Activated CD4-positive, alpha-beta T cell treated with anti-CD3 and anti-CD28 coated beads, Interleukin-2, amount 50 U/mL, for 16 hours (primary cell): ENCODE measurements at regions not wholly inside any gene's neighbourhood (a gene's known extent, or its start where the extent isn't known, plus 50 kb on each side); places are given as distances from the start of the nearest gene placed in this dataset.

Experiments used
- DNase-seq: peaks from one replicate; pipeline ENCODE4 v3.0.0-alpha.2; 2020

GRCh38 chr11:135075740-135076139, 663.7 kb upstream of the B3GAT1 start:
- peak; percentile 62 for DNase-seq

GRCh38 chr11:135074397-135074998, 662.5 kb upstream of the B3GAT1 start:
- no peak for DNase-seq

- DNase-seq = no peak
Observed at GRCh38 chr11:135073870-135074269, 661.8 kb upstream of the B3GAT1 start.

GRCh38 chr11:135073381-135073780, 661.3 kb upstream of the B3GAT1 start:
- no peak for DNase-seq

- no peak for DNase-seq
Observed at GRCh38 chr11:135069890-135070289, 657.8 kb upstream of the B3GAT1 start.

- no peak for DNase-seq
Observed at GRCh38 chr11:135069063-135069462, 657.0 kb upstream of the B3GAT1 start.

- DNase-seq = no peak
Observed at GRCh38 chr11:135062994-135063393, 651.0 kb upstream of the B3GAT1 start.

- DNase-seq = no peak
Observed at GRCh38 chr11:135061166-135061565, 649.1 kb upstream of the B3GAT1 start.

- no peak for DNase-seq
Observed at GRCh38 chr11:135046986-135047385, 634.9 kb upstream of the B3GAT1 start.

- no peak for DNase-seq
Observed at GRCh38 chr11:135046556-135046955, 634.5 kb upstream of the B3GAT1 start.

- DNase-seq = no peak
Observed at GRCh38 chr11:135043434-135043833, 631.4 kb upstream of the B3GAT1 start.

- no peak for DNase-seq
Observed at GRCh38 chr11:135037828-135038227, 625.8 kb upstream of the B3GAT1 start.

GRCh38 chr11:135036488-135037297, 624.7 kb upstream of the B3GAT1 start:
- DNase-seq = no peak

GRCh38 chr11:135035282-135035681, 623.2 kb upstream of the B3GAT1 start:
- DNase-seq = no peak

GRCh38 chr11:135033540-135033939, 621.5 kb upstream of the B3GAT1 start:
- DNase-seq = no peak

GRCh38 chr11:135031205-135031989, 619.4 kb upstream of the B3GAT1 start:
- no peak for DNase-seq

- peak; percentile 5 for DNase-seq
Observed at GRCh38 chr11:135027461-135027860, 615.4 kb upstream of the B3GAT1 start.

GRCh38 chr11:135023499-135023898, 611.5 kb upstream of the B3GAT1 start:
- DNase-seq = no peak

GRCh38 chr11:135022454-135022853, 610.4 kb upstream of the B3GAT1 start:
- no peak for DNase-seq

- no peak for DNase-seq
Observed at GRCh38 chr11:135019899-135020298, 607.9 kb upstream of the B3GAT1 start.

GRCh38 chr11:135019343-135019871, 607.4 kb upstream of the B3GAT1 start:
- DNase-seq = no peak

GRCh38 chr11:135017296-135017695, 605.3 kb upstream of the B3GAT1 start:
- DNase-seq = no peak

- DNase-seq = no peak
Observed at GRCh38 chr11:135015966-135016365, 603.9 kb upstream of the B3GAT1 start.
